ENCODE measurements at regions not wholly inside any gene's neighbourhood (a gene's known extent, or its start where the extent isn't known, plus 50 kb on each side); places are given as distances from the start of the nearest gene placed in this dataset.
"Not testable (repeated sequence)": the region's sequence is repeated elsewhere in the genome, so short reads cannot be mapped to it uniquely, and the experiment has no call there.

DNA sequence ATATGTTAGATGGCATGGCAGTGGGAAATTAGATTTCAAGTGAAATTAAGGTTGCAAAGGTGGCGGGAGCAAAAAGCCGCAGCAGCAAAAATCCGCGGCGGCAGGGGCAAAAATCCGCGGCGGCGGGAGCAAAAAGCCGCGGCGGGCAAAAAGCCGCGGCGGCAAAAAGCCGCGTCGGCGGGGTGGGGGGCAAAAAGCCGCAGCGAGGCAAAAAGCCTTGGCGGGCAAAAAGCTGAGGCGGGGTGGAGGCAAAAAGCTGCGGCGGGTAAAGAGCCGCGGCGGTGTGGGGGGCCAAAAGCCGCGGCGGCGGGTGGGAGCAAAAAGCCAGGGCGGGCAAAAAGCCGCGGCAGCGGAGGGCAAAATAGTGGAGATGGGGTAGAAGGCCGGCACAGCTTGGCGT, 197.6 kb downstream of the TP53TG3 start:
- intact Hi-C loops (cut with DNase I; ENCODE audit: low total_unique reads); H3K4me3 ChIP-seq (ENCODE audit: low read depth, poor library complexity, severe bottlenecking): not testable (repeated sequence)
- WGBS, 2 donors, result 64 to 80% methylated on average over 38 of the region's 38 CpGs
- DNase-seq (ENCODE audit: low spot score in 2 of 2), result peak in 1 of 2 donors; percentile 14

- no CpG with 5 or more reads among the region's 10 CpGs for WGBS, 2 donors
- intact Hi-C loops (cut with DNase I; ENCODE audit: low total_unique reads); H3K4me3 ChIP-seq (ENCODE audit: low read depth, poor library complexity, severe bottlenecking); DNase-seq (ENCODE audit: low spot score in 2 of 2): not testable (repeated sequence)
These were observed 198.4 kb downstream of the TP53TG3 start for GRCh38 chr16:32477551-32477950.

DNA sequence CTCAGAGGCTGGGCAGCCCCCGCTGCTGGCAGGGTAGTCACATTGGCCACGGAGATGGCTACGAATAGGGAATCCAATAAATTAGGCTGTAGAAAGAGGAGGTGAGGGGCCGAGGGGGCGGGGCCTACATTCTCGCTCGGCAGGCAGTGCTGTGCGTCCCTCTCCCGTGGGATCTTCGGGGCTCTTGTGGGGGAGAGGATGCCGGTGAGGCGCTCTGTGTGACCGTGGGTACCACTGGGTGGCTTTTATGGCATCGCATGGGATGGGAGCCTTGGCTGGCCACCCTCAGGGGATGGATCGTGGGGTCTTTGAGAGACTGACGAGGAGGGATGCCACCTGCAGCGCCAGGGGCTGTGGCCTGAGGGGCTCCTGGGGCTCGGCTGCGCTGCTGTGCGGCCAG, 201.6 kb downstream of the TP53TG3 start:
- WGBS, 2 donors, result 94 to 95% methylated on average over 7 to 15 of the region's 20 CpGs
- intact Hi-C loops (cut with DNase I; ENCODE audit: low total_unique reads); H3K4me3 ChIP-seq (ENCODE audit: low read depth, poor library complexity, severe bottlenecking): not testable (repeated sequence)
- peak in 1 of 2 donors; percentile 61 for DNase-seq (ENCODE audit: low spot score in 2 of 2)

- DNase-seq (ENCODE audit: low spot score in 2 of 2); H3K4me3 ChIP-seq (ENCODE audit: low read depth, poor library complexity, severe bottlenecking); intact Hi-C loops (cut with DNase I; ENCODE audit: low total_unique reads): not testable (repeated sequence)
- WGBS, 2 donors, result 63 to 73% methylated on average over 19 to 20 of the region's 20 CpGs
These were observed 208.6 kb downstream of the TP53TG3D start for GRCh38 chr16:32461666-32462065.

DNA sequence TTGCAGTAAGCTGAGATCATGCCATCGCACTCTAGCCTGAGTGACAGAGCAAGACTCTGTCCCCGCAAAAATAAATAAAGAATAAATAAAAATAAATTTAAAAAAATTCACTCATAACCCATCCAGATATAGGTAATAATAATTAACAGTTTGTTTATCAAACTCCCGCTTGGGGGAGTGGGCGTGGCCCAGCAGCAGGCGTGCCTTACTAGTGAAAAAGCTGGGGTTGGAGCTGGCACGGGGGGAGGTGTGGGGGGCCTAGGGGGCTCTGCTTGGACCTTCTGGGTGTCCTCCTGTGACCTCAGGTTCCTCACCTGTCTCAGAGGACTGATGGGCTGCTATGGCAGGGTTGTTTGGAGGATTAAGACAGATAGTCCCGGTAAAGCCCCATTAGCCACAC, 207.9 kb downstream of the TP53TG3D start:
- WGBS, 2 donors, result 78 to 80% methylated on average over 5 to 7 of the region's 7 CpGs
- intact Hi-C loops (cut with DNase I; ENCODE audit: low total_unique reads); DNase-seq (ENCODE audit: low spot score in 2 of 2); H3K4me3 ChIP-seq (ENCODE audit: low read depth, poor library complexity, severe bottlenecking): not testable (repeated sequence)

Measured in lower leg skin (tissue), 3 donors.